ENCODE measurements at regions not wholly inside any gene's neighbourhood (a gene's known extent, or its start where the extent isn't known, plus 50 kb on each side); places are given as distances from the start of the nearest gene placed in this dataset.
A peak's percentile ranks its signal among the peaks of the same experiment; 100 is the strongest.

DNA sequence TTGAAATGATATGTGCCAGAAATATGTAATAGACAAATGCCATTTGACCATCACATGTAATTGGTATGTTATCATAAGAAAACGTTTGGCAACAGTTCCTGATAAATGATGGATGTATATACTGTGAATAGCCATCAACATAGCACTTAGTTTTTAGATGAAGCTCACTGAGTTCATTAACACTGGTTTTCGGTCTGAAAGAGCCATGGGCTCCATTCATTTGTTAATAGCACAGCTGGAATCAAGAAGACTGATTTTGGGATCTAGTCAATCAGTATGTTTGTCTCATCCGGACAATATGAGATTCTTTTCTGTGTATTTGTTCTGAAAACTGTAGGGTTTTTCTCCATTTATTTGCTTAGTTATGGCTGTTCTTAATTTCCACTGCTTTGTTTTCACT is 413.5 kb upstream of the CLINT1 start:
- H3K36me3 ChIP-seq (ENCODE audit: insufficient read depth, low read length) = 0 out of 2 replicates have a peak, but pooled peaks cover 4% of the 10 kb centered on the region
- DNase-seq (no peak), ATAC-seq (ENCODE audit: insufficient read depth, low read depth) (no peak)
- no peak overlapping the region for H3K9ac ChIP-seq (ENCODE audit: low read depth, low read length)
- H3K4me3 ChIP-seq (ENCODE audit: low read depth in 1 of 2, low read length in 2 of 2) = no peak overlapping the region
- no peak overlapping the region for H3K27ac ChIP-seq (ENCODE audit: low read length)
- no peaks in the 10 kb centered on the region for H3K79me2 ChIP-seq (ENCODE audit: insufficient read depth, low read length)
- H3K9me3 ChIP-seq (ENCODE audit: insufficient read depth, low read length, severe bottlenecking) = peaks cover 9% of the 10 kb centered on the region
- no peak overlapping the region for H3K4me2 ChIP-seq (ENCODE audit: insufficient read depth, low read length)
- no peaks in the 10 kb centered on the region for H3K27me3 ChIP-seq (ENCODE audit: insufficient read depth, low read length, poor library complexity)
- TF ChIP-seq, protein P1, sequence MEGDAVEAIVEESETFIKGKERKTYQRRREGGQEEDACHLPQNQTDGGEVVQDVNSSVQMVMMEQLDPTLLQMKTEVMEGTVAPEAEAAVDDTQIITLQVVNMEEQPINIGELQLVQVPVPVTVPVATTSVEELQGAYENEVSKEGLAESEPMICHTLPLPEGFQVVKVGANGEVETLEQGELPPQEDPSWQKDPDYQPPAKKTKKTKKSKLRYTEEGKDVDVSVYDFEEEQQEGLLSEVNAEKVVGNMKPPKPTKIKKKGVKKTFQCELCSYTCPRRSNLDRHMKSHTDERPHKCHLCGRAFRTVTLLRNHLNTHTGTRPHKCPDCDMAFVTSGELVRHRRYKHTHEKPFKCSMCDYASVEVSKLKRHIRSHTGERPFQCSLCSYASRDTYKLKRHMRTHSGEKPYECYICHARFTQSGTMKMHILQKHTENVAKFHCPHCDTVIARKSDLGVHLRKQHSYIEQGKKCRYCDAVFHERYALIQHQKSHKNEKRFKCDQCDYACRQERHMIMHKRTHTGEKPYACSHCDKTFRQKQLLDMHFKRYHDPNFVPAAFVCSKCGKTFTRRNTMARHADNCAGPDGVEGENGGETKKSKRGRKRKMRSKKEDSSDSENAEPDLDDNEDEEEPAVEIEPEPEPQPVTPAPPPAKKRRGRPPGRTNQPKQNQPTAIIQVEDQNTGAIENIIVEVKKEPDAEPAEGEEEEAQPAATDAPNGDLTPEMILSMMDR (IDR thresholded peaks at IDR 0.05; ENCODE audit: borderline replicate concordance, extremely low read depth, low read length, poor library complexity, severe bottlenecking) = no peak
- no peak for TF ChIP-seq EZH2 (IDR thresholded peaks at IDR 0.05; ENCODE audit: borderline replicate concordance, low read depth, low read length, severe bottlenecking)
- H2AFZ ChIP-seq (ENCODE audit: low read depth, low read length) = no peak overlapping the region
- H4K20me1 ChIP-seq (ENCODE audit: insufficient read depth, low read length) = no peaks in the 10 kb centered on the region
- H3K4me1 ChIP-seq (ENCODE audit: insufficient read depth, low read length) = peaks cover 26% of the 10 kb centered on the region

DNA sequence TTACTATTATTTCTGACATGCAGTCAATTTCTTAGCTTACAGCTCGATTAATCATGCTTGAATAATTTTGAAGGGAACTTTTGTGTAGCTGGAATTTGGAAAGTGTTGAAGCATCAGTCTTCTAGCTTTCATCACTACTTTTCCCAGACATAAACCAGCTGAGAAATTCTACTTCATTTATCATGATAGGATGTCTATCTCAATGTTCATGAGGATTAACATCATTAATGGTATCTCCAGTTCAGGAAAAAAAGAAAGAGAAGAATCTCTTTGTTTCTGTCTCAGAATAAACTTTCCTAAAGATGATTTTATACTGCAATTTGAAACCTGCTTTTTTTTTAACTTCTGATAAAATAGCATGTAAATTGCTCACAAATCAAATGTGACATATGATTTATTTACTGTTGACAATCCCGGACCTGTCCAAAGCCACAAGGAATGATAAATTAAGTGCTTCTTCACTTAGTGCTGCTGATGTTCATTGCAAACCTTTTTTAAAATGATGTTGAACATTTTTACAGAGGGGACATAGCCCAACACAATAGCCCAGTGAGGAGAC is 412.1 kb upstream of the CLINT1 start:
- TF ChIP-seq, protein P1 (IDR thresholded peaks at IDR 0.05; ENCODE audit: borderline replicate concordance, extremely low read depth, low read length, poor library complexity, severe bottlenecking) = no peak
- no peak for TF ChIP-seq EZH2 (IDR thresholded peaks at IDR 0.05; ENCODE audit: borderline replicate concordance, low read depth, low read length, severe bottlenecking)
- no peak overlapping the region for H3K9ac ChIP-seq (ENCODE audit: low read depth, low read length)
- no peak overlapping the region for H3K4me2 ChIP-seq (ENCODE audit: insufficient read depth, low read length)
- H2AFZ ChIP-seq (ENCODE audit: low read depth, low read length) = no peak overlapping the region
- no peaks in the 10 kb centered on the region for H4K20me1 ChIP-seq (ENCODE audit: insufficient read depth, low read length)
- H3K4me1 ChIP-seq (ENCODE audit: insufficient read depth, low read length) = peaks cover 29% of the 10 kb centered on the region
- no peaks in the 10 kb centered on the region for H3K79me2 ChIP-seq (ENCODE audit: insufficient read depth, low read length)
- no peak for ATAC-seq (ENCODE audit: insufficient read depth, low read depth)
- no peak for DNase-seq
- 0 out of 2 replicates have a peak, but pooled peaks cover 4% of the 10 kb centered on the region for H3K36me3 ChIP-seq (ENCODE audit: insufficient read depth, low read length)
- H3K9me3 ChIP-seq (ENCODE audit: insufficient read depth, low read length, severe bottlenecking) = peaks cover 21% of the 10 kb centered on the region
- H3K4me3 ChIP-seq (ENCODE audit: low read depth in 1 of 2, low read length in 2 of 2) = no peak overlapping the region
- peak overlapping the region; percentile 77 for H3K27ac ChIP-seq (ENCODE audit: low read length)
- no peaks in the 10 kb centered on the region for H3K27me3 ChIP-seq (ENCODE audit: insufficient read depth, low read length, poor library complexity)

DNA sequence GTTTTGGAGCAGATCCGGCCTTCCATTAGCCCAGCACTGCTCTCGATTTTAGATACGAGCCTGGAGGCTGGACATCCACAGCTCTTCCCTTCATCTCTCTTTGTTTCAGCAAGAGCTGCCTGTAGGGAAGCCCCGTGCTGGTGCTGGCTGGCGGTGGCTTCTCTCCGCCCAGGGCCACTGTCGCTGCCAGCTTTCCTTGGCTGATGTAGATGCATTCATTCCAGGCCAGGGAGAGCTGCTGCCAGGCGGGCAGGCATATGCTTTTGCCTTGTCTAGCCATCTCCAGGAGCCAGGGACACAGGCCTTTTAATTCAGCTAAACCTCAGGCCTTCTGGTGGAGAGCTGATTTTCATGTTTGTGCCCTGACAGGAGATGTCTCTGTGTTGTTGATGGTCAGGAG is 409.3 kb upstream of the CLINT1 start:
- H3K4me1 ChIP-seq (ENCODE audit: insufficient read depth, low read length) = peaks cover 29% of the 10 kb centered on the region
- no peaks in the 10 kb centered on the region for H3K79me2 ChIP-seq (ENCODE audit: insufficient read depth, low read length)
- no peak overlapping the region for H3K4me2 ChIP-seq (ENCODE audit: insufficient read depth, low read length)
- no peak for TF ChIP-seq EZH2 (IDR thresholded peaks at IDR 0.05; ENCODE audit: borderline replicate concordance, low read depth, low read length, severe bottlenecking)
- TF ChIP-seq, protein P1 (IDR thresholded peaks at IDR 0.05; ENCODE audit: borderline replicate concordance, extremely low read depth, low read length, poor library complexity, severe bottlenecking) = no peak
- H3K27ac ChIP-seq (ENCODE audit: low read length) = peak overlapping the region; percentile 38
- peaks cover 21% of the 10 kb centered on the region for H3K9me3 ChIP-seq (ENCODE audit: insufficient read depth, low read length, severe bottlenecking)
- H3K9ac ChIP-seq (ENCODE audit: low read depth, low read length) = no peak overlapping the region
- no peaks in the 10 kb centered on the region for H3K27me3 ChIP-seq (ENCODE audit: insufficient read depth, low read length, poor library complexity)
- ATAC-seq (ENCODE audit: insufficient read depth, low read depth) = no peak
- no peak overlapping the region for H2AFZ ChIP-seq (ENCODE audit: low read depth, low read length)
- H3K36me3 ChIP-seq (ENCODE audit: insufficient read depth, low read length) = 0 out of 2 replicates have a peak, but pooled peaks cover 4% of the 10 kb centered on the region
- H4K20me1 ChIP-seq (ENCODE audit: insufficient read depth, low read length) = no peaks in the 10 kb centered on the region
- no peak for DNase-seq
- H3K4me3 ChIP-seq (ENCODE audit: low read depth in 1 of 2, low read length in 2 of 2) = no peak overlapping the region
